Stimulated activated CD4-positive, alpha-beta T cell treated with anti-CD3 and anti-CD28 coated beads, Interleukin-12 subunit alpha, Interleukin-12 subunit beta, amount 100 ng/mL, for 48 hours (primary cell): ENCODE measurements at regions not wholly inside any gene's neighbourhood (a gene's known extent, or its start where the extent isn't known, plus 50 kb on each side); places are given as distances from the start of the nearest gene placed in this dataset.

Experiments used
- DNase-seq, 3 donors: peaks; one replicate each; pipeline ENCODE4 v3.0.0-alpha.2; 2020; ENCODE audit warnings: low read depth in 2 of 3, low spot score in 1 of 3

DNA sequence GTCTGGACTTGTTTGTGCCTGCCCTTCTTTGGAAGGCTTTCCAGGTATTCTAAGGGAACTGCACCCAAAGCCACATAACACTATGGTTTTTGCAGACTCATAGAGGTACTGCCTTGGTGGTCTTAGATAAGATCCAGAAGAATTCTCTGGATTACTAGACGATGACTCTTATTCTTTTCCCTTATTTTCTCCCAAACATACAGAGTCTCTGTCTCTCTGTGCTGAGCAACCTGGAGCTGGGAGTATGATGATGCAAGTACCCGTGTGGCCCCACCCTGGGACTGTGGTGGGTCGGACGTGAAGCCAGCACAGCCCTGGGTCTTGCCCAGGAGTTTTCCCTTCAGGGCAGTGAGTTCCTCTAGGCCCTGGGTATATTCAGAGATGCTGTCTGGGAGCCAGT is 1342.4 kb upstream of the TENM3 start:
- no peak for DNase-seq

GRCh38 chr4:180909279-180909678 is 1333.9 kb upstream of the TENM3 start:
- DNase-seq = no peak

- no peak for DNase-seq
These were observed 1329.5 kb upstream of the TENM3 start for GRCh38 chr4:180913750-180914149.

DNA sequence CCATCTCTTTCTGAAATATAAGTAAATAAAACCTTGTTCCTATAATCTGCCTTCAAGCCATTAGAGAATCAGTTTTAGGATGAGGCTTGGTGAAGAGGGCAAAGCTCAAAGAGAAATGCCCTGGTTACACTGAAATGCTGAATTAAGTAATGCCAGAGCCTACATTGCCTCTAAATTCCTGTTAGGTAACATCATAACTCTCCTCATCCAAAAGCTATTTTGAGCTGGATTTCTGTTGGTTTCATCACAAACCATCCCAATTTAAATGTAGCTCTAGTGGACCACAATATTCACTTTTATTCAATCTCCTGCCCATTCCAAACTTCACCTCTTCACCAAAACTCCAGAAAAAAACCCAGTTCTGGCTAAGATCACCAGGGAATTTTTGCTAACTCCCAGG is 1319.7 kb upstream of the TENM3 start:
- DNase-seq = no peak

- DNase-seq = no peak
These were observed 1317.4 kb upstream of the TENM3 start for GRCh38 chr4:180925805-180926204.

GRCh38 chr4:180926277-180926676 is 1316.9 kb upstream of the TENM3 start:
- DNase-seq = no peak

- no peak for DNase-seq
These were observed 1310.7 kb upstream of the TENM3 start for GRCh38 chr4:180932370-180933001.

GRCh38 chr4:180937083-180937482 is 1306.1 kb upstream of the TENM3 start:
- DNase-seq = no peak

DNA sequence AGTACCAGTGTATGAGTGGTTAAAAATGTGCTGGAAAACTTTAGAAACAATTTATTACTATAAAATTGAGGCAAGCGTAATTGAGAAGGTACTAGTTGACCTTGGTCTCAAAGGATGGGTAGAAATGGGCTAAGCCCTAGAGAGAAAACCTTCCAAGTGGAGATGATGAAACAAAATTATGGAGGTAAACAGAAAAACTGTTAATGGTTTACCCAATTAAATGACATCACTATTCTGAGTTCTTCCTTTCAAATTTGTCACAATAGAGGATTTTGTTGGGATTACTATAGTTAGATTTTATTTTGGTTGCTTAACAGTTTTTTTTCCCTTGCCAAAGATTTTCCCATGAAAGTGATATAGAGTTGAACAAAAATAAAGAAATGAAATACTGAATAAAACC is 1302.5 kb upstream of the TENM3 start:
- no peak for DNase-seq

- no peak for DNase-seq
These were observed 1300.8 kb upstream of the TENM3 start for GRCh38 chr4:180942367-180942916.

DNA sequence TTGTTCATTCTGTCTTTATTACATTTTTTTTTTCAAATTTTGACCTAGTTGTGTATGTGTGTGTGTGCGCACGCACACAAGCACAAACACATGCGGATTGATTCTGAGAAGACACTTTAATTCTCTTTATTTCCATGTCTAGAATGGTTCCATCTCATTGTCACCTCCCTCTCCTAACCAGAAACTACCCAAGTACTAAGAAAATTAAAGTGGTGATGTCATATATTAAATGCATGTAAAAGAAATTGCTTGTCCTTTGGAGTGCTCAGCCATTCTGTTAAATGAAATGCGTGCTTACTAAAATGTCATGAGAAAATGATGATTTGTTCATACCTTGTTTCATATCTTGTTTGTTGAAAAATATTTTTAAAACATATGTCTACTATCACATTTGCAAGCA is 1297.0 kb upstream of the TENM3 start:
- no peak for DNase-seq

- no peak for DNase-seq
These were observed 1295.8 kb upstream of the TENM3 start for GRCh38 chr4:180947425-180947824.

DNA sequence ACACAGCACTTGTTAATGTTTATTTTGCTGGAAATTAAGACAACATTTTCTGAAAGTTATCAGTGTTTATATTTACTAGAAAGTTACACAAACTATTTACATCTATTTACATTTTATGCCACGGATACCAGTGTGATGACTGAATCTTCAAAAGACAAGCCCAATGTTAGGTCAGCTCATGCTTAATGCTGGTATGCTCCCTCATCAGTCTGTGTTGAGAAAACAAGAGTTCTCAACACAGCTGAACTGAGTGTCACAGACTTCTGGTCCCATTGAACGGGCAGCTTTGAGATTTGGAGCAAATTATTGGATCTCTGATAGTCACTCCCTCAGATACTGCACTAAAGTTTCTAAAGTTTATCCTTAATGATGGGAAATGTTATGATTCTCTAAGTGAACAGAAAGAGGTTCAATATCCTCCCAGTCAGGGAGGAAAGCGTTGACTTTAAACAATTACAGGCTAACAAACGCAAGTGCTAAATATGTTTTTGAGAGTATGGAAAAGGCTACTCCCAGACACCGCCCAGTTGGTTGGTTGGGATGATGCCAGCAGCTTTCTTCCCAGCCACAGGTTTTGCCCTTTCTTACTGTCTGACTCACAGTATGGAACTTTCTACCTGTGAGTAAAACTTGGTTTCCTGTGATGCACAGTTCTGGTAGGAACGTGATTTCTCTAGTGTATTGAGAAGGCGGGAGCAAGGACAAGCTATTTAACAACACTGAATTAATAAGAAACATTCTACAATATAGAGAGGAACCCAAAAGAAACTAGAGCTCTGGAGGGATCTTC is 1293.6 kb upstream of the TENM3 start:
- no peak for DNase-seq

DNA sequence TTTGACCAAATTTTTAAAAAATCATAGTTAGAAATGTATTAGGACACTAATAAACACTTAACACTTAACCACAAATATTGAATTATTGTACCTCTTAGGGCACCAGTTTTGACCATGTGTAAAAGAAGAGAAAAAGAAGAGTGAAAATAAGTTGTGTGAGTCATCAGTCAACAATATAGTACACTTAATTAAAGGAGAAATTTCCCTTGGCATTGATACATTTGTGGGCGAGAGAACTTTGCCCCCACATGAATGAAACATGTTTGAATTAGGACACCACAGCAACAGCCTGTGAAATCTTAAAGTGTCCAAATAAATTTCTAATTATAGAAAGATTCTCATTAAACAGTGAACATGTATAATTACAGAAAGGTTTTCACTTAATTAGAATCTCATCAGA is 1292.8 kb upstream of the TENM3 start:
- no peak for DNase-seq

GRCh38 chr4:180951312-180951711 is 1291.9 kb upstream of the TENM3 start:
- DNase-seq = no peak

DNA sequence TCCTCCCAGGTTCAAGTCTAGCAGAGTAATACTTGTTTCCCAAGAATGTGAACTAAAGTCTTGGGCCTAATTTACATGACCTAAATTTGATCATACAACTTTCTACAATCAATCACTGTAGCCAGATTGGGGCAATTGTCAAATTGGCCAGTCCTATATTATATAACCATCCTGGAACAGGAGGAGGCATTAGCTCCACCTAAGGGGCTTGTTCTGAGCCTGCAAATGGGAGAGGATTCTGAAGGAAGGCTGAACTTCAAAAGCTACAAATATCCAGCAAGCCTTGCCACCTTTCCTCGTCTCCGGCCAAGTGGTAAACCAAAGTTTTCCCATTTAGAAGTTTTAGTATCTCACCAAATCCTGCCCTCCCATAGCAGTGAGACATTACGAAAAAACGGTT is 1289.6 kb upstream of the TENM3 start:
- DNase-seq = no peak

DNA sequence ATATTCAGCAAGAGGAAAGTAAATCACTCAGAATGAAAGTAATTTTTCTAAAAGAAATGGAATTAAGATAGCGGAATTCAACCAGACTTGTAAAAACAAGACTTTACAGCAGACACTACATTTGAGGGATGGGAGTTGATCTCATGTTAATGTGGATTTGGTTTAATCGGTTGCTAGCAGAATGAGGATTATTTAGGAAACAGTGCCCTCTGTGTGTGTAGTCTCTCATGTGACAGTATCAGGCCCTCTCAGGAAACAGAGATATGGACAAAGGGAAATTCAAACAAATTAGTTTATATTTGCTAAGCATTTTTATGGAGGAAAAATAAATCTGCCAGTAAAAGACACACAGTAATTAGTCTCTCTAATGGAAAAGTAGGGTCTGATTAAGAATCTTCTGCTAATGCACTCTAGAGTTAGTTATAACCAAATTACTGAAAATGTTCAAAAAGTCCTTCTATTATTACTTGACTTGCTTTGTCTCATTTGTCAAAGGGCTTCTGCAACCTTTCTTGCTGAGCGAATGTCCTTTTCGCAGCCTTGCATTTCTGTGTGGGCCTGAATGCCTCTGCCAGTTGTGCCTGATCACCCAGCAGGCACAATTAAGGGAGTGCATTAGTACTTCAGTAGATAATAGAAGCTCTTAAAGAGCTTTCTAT is 1282.3 kb upstream of the TENM3 start:
- DNase-seq = no peak

GRCh38 chr4:180962268-180962667 is 1280.9 kb upstream of the TENM3 start:
- DNase-seq = no peak

DNA sequence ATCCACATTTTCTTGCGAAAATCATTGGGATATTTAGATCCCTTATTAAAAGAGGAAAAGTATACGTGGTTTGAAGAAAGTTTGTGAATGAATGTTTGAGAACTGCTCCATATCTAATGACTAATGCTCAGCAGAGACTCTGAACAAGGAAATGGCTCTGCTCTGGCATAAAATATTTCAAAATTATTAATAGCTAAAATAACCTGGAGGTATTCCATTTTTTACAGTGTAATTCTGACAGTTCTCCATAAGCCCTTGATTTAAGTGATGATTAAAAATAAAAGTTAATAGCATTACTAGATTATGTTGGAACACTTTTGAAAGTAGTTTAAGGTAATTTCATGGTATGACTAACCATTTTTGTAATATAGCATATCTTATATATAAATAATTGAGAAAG is 1276.9 kb upstream of the TENM3 start:
- no peak for DNase-seq

DNA sequence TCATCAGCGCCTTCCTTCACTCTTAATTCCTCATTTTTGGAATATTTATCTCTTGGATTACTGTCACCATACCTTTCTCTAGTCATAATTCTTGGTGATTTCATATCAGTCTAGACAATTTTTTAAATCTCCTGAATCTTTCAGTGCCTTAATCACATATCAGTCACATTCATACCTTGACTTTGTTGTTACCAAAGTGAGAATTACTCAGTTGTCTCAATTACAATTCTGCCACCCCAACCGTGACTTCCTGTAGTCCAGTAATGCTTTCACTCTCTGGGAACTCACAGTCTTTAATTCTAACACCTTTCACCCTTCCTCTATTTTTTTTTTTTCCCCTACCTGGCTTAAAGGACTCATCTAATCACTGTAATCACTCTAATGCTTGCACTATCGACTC is 1275.3 kb upstream of the TENM3 start:
- DNase-seq = no peak

DNA sequence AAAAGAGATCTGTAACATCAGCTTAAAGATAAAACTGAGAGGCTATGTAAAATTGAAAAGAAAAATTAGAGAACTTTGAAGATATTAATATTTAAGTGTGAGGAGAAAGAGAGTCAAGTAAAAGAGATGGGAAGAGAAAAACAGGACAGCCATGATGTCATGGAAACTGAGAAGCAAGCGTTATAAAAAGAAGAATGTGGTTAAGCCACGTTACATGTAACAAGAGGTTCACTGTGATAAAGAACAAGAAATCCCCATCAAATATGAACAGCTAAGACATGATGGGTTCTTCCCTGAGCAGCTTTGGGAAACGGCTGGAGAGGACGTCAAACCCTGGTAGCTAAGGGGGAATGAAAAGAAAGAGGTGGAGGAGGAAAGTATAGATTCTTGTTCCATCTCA is 1269.3 kb upstream of the TENM3 start:
- no peak for DNase-seq

GRCh38 chr4:180990931-180991330 is 1252.3 kb upstream of the TENM3 start:
- DNase-seq = no peak
